ENCODE measurements at regions not wholly inside any gene's neighbourhood (a gene's known extent, or its start where the extent isn't known, plus 50 kb on each side); places are given as distances from the start of the nearest gene placed in this dataset.

DNA sequence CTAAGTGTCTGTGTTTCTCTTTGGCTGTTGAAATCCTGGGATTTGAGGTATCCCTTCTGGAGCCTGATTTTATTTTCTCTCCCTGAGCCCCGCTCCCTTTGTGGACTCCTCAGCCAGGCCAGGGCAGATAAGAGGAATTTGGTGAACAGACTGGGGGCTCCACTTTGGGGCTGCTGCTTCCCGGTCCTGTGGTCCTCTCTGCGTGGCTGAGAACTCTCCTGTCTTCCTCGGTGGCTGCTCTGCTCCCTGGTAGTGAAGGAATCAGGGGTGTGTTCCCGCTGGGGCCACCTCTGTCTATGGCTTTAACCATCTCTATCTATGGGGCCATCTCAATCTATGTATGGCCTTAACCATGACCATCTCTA is 71.7 kb upstream of the SH3PXD2B start:
- peaks cover 9% of the 10 kb centered on the region for H3K27me3 Mint-ChIP-seq (ENCODE audit: unreplicated experiment)
- peaks cover 41% of the 10 kb centered on the region for H3K36me3 Mint-ChIP-seq (ENCODE audit: unreplicated experiment)
- TF ChIP-seq, protein P1, sequence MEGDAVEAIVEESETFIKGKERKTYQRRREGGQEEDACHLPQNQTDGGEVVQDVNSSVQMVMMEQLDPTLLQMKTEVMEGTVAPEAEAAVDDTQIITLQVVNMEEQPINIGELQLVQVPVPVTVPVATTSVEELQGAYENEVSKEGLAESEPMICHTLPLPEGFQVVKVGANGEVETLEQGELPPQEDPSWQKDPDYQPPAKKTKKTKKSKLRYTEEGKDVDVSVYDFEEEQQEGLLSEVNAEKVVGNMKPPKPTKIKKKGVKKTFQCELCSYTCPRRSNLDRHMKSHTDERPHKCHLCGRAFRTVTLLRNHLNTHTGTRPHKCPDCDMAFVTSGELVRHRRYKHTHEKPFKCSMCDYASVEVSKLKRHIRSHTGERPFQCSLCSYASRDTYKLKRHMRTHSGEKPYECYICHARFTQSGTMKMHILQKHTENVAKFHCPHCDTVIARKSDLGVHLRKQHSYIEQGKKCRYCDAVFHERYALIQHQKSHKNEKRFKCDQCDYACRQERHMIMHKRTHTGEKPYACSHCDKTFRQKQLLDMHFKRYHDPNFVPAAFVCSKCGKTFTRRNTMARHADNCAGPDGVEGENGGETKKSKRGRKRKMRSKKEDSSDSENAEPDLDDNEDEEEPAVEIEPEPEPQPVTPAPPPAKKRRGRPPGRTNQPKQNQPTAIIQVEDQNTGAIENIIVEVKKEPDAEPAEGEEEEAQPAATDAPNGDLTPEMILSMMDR (IDR thresholded peaks at IDR 0.05; ENCODE audit: partially characterized antibody, unreplicated experiment), result no peak
- H3K27ac Mint-ChIP-seq (ENCODE audit: unreplicated experiment), result no peak overlapping the region
- peaks cover under 1% of the 10 kb centered on the region for H3K4me1 Mint-ChIP-seq (ENCODE audit: low read depth, unreplicated experiment)
- H3K9me3 Mint-ChIP-seq (ENCODE audit: unreplicated experiment), result peaks cover 3% of the 10 kb centered on the region
- no peak for DNase-seq
- no peak overlapping the region for H3K4me3 Mint-ChIP-seq (ENCODE audit: unreplicated experiment)

- TF ChIP-seq, protein P1 (IDR thresholded peaks at IDR 0.05; ENCODE audit: partially characterized antibody, unreplicated experiment), result no peak
- no peak overlapping the region for H3K4me3 Mint-ChIP-seq (ENCODE audit: unreplicated experiment)
- peaks cover 9% of the 10 kb centered on the region for H3K27me3 Mint-ChIP-seq (ENCODE audit: unreplicated experiment)
- no peak for DNase-seq
- H3K27ac Mint-ChIP-seq (ENCODE audit: unreplicated experiment), result no peak overlapping the region
- peaks cover 3% of the 10 kb centered on the region for H3K9me3 Mint-ChIP-seq (ENCODE audit: unreplicated experiment)
- H3K36me3 Mint-ChIP-seq (ENCODE audit: unreplicated experiment), result peaks cover 46% of the 10 kb centered on the region
- H3K4me1 Mint-ChIP-seq (ENCODE audit: low read depth, unreplicated experiment), result no peaks in the 10 kb centered on the region
These were observed 71.1 kb upstream of the SH3PXD2B start for GRCh38 chr5:172525307-172525995.

GRCh38 chr5:172524573-172525021 is 70.3 kb upstream of the SH3PXD2B start:
- H3K36me3 Mint-ChIP-seq (ENCODE audit: unreplicated experiment), result peaks cover 49% of the 10 kb centered on the region
- no peaks in the 10 kb centered on the region for H3K4me1 Mint-ChIP-seq (ENCODE audit: low read depth, unreplicated experiment)
- H3K9me3 Mint-ChIP-seq (ENCODE audit: unreplicated experiment), result peaks cover 3% of the 10 kb centered on the region
- DNase-seq, result no peak
- H3K27ac Mint-ChIP-seq (ENCODE audit: unreplicated experiment), result no peak overlapping the region
- no peak overlapping the region for H3K4me3 Mint-ChIP-seq (ENCODE audit: unreplicated experiment)
- peaks cover 9% of the 10 kb centered on the region for H3K27me3 Mint-ChIP-seq (ENCODE audit: unreplicated experiment)
- TF ChIP-seq, protein P1 (IDR thresholded peaks at IDR 0.05; ENCODE audit: partially characterized antibody, unreplicated experiment), result no peak

DNA sequence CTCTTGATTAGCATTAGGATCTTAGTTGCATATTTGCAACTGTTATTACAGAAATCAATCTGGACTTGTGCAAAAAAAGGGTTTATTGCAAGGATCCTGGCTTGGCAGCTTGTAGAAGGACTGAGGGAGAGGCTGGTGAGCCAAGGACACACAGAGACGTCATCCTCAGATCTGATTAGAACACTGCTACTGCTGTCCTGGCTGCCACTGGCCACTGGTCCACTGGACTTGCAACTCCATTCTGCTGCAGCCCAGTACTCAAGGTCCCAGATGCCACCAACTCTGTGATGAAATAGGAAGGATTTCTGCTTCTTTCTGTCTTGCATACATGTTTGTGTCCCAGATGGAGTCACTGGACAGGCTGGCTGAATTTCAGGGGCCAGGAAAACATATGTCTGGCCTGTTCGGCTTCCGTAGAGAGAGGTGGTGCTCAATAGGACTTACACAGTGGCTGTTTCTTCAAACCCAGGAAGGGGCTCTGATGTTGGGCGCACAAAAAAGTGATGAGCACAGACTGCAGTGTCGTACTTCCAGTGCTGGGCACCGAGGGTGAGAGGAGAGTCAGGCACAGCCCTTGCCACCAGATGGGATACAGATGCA is 68.9 kb upstream of the SH3PXD2B start:
- peak overlapping the region; percentile 39 for H3K27ac Mint-ChIP-seq (ENCODE audit: unreplicated experiment)
- TF ChIP-seq, protein P1 (IDR thresholded peaks at IDR 0.05; ENCODE audit: partially characterized antibody, unreplicated experiment), result no peak
- peaks cover 9% of the 10 kb centered on the region for H3K27me3 Mint-ChIP-seq (ENCODE audit: unreplicated experiment)
- no peak for DNase-seq
- peaks cover 44% of the 10 kb centered on the region for H3K36me3 Mint-ChIP-seq (ENCODE audit: unreplicated experiment)
- H3K4me3 Mint-ChIP-seq (ENCODE audit: unreplicated experiment), result no peak overlapping the region
- H3K4me1 Mint-ChIP-seq (ENCODE audit: low read depth, unreplicated experiment), result no peaks in the 10 kb centered on the region
- peaks cover 3% of the 10 kb centered on the region for H3K9me3 Mint-ChIP-seq (ENCODE audit: unreplicated experiment)

DNA sequence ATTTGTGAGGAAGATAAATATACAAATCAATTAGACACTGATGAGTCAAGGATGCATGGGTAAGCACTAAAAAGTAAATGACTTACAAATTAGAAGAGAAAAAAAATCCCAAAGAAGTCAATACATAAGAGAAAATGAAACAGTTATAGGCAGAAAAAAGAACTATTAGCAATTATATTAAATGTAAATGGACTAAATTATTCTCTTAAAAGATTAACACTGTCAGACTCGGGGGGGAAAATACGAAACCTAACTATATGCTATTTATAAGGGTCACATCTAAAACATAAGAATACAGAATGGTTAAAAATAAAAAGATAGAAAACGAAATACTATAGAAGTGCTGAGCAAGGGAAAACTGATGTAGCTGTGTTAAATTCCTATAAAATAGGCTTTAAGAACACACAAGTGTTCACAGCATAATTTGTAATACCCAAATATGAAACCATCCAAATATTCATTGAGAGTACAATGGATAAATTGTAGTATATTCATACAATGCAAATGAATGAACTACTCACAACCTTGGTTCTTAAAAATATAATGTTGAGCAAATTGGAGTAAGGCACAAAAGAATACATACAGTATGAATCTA is 67.1 kb upstream of the SH3PXD2B start:
- no peaks in the 10 kb centered on the region for H3K4me1 Mint-ChIP-seq (ENCODE audit: low read depth, unreplicated experiment)
- no peak overlapping the region for H3K27ac Mint-ChIP-seq (ENCODE audit: unreplicated experiment)
- no peak overlapping the region for H3K4me3 Mint-ChIP-seq (ENCODE audit: unreplicated experiment)
- TF ChIP-seq, protein P1 (IDR thresholded peaks at IDR 0.05; ENCODE audit: partially characterized antibody, unreplicated experiment), result no peak
- DNase-seq, result no peak
- H3K36me3 Mint-ChIP-seq (ENCODE audit: unreplicated experiment), result peaks cover 33% of the 10 kb centered on the region
- peaks cover 3% of the 10 kb centered on the region for H3K9me3 Mint-ChIP-seq (ENCODE audit: unreplicated experiment)
- H3K27me3 Mint-ChIP-seq (ENCODE audit: unreplicated experiment), result peaks cover 3% of the 10 kb centered on the region
